ENCODE measurements at regions not wholly inside any gene's neighbourhood (a gene's known extent, or its start where the extent isn't known, plus 50 kb on each side); places are given as distances from the start of the nearest gene placed in this dataset.

DNA sequence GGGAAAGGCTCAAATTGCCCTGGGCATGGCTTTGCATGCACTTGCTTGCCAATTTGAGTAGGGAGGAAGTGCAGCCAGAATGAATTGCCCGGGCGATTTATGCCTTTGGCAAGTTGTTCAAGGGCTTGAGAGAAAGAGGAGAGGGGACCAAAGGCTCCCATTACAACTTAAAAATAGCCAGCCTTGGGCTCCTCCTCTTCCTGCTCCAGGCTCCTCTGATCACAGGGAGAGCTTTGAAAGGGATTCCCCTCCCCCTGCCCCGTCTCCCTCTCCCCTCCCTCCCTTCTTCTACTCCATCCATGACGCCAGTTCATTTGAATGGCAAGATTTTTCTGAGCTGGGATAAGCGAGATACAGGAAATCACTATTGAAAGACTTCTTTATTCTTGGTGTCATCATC lies 304.9 kb upstream of the JAG1 start:
- TF ChIP-seq GATA3 (IDR thresholded peaks at IDR 0.05; ENCODE audit: low read depth, low read length): no peak
- TF ChIP-seq GATA2 (IDR thresholded peaks at IDR 0.05; ENCODE audit: low read depth, low read length): no peak

Data from SH-SY5Y (cell line).